ENCODE measurements at regions not wholly inside any gene's neighbourhood (a gene's known extent, or its start where the extent isn't known, plus 50 kb on each side); places are given as distances from the start of the nearest gene placed in this dataset.

GRCh38 chrY:19354061-19354856 lies 390.3 kb downstream of the KDM5D start:
- DNase-seq: no peak

- DNase-seq: no peak
Observed at GRCh38 chrY:19351616-19352015, 392.9 kb downstream of the KDM5D start.

GRCh38 chrY:19321701-19322100 lies 422.8 kb downstream of the KDM5D start:
- no peak for DNase-seq

- DNase-seq: no peak
Observed at GRCh38 chrY:19319135-19319534, 425.4 kb downstream of the KDM5D start.

GRCh38 chrY:19317271-19317987 lies 427.1 kb downstream of the KDM5D start:
- no peak for DNase-seq

- no peak for DNase-seq
Observed at GRCh38 chrY:19307627-19308026, 436.9 kb downstream of the KDM5D start.

GRCh38 chrY:19303136-19303535 lies 441.4 kb downstream of the KDM5D start:
- DNase-seq: no peak

- no peak for DNase-seq
Observed at GRCh38 chrY:19290925-19291324, 453.6 kb downstream of the KDM5D start.

- DNase-seq: no peak
Observed at GRCh38 chrY:19274076-19274475, 470.4 kb downstream of the KDM5D start.

- DNase-seq: no peak
Observed at GRCh38 chrY:19268331-19268730, 476.2 kb downstream of the KDM5D start.

GRCh38 chrY:19265404-19265803 lies 479.1 kb downstream of the KDM5D start:
- DNase-seq: no peak

- no peak for DNase-seq
Observed at GRCh38 chrY:19262310-19262709, 482.2 kb downstream of the KDM5D start.

GRCh38 chrY:19232276-19232994 lies 458.9 kb upstream of the HSFY2 start:
- DNase-seq: no peak

- DNase-seq: no peak
Observed at GRCh38 chrY:19220784-19221183, 447.2 kb upstream of the HSFY2 start.

GRCh38 chrY:19208915-19209314 lies 435.4 kb upstream of the HSFY2 start:
- DNase-seq: no peak

- no peak for DNase-seq
Observed at GRCh38 chrY:19207048-19207447, 433.5 kb upstream of the HSFY2 start.

GRCh38 chrY:19180824-19181223 lies 407.3 kb upstream of the HSFY2 start:
- no peak for DNase-seq

GRCh38 chrY:19168202-19168565 lies 394.6 kb upstream of the HSFY2 start:
- no peak for DNase-seq

GRCh38 chrY:19167319-19168201 lies 394.0 kb upstream of the HSFY2 start:
- DNase-seq: no peak

- DNase-seq: no peak
Observed at GRCh38 chrY:19148783-19149182, 375.2 kb upstream of the HSFY2 start.

- no peak for DNase-seq
Observed at GRCh38 chrY:19146296-19146695, 372.8 kb upstream of the HSFY2 start.

GRCh38 chrY:19142093-19142492 lies 368.6 kb upstream of the HSFY2 start:
- DNase-seq: no peak

Data from right hindlimb (tissue), 1 donor.